SK-N-SH (cell line): ENCODE measurements at regions not wholly inside any gene's neighbourhood (a gene's known extent, or its start where the extent isn't known, plus 50 kb on each side); places are given as distances from the start of the nearest gene placed in this dataset.

Source experiments
- CTCF ChIP-seq: fragments of 200-600 bp; sonication (generic); IDR thresholded peaks from 2 replicates; pipeline ENCODE4 v1.6.1; 2017; ENCODE audit warnings: antibody characterized with exemption, mild to moderate bottlenecking, moderate library complexity
- EP300 ChIP-seq, 2 experiments: IDR thresholded peaks; 2 replicates each; pipeline versions ENCODE4 v1.4.0 to v1.6.1; 2012; ENCODE audit warnings: borderline replicate concordance in 1 of 2, low read depth in 1 of 2, low read length in 1 of 2
- EZH2phosphoT487 ChIP-seq: fragments of 200-600 bp; sonication (generic); IDR thresholded peaks from 2 replicates; pipeline ENCODE4 v1.6.1; 2017; ENCODE audit warnings: low read depth, mixed run types, mild to moderate bottlenecking, antibody characterized with exemption, moderate library complexity, borderline replicate concordance
- MXI1 ChIP-seq: IDR thresholded peaks from 2 replicates; pipeline ENCODE4 v1.6.1; 2012; ENCODE audit warnings: mild to moderate bottlenecking, low read depth, low read length, improper control_type of control experiment
- POLR2AphosphoS5 ChIP-seq: IDR thresholded peaks from 2 replicates; pipeline ENCODE4 v1.6.1; 2012; ENCODE audit warnings: low read depth, low read length
- RFX5 ChIP-seq: IDR thresholded peaks from 2 replicates; pipeline ENCODE4 v1.6.1; 2012; ENCODE audit warnings: mild to moderate bottlenecking, improper control_type of control experiment, low read length
- TAF1 ChIP-seq: IDR thresholded peaks from 2 replicates; pipeline ENCODE4 v1.6.1; 2012; ENCODE audit warnings: low read depth, mild to moderate bottlenecking, low read length, moderate library complexity, borderline replicate concordance

GRCh38 chr14:84575681-84576080, 954.3 kb upstream of the FLRT2 start:
- TF ChIP-seq CTCF, result no peak
- no peak for TF ChIP-seq EZH2phosphoT487
- TF ChIP-seq RFX5, result no peak
- TF ChIP-seq EP300 (IDR thresholded peaks at IDR 0.05; ENCODE audit: borderline replicate concordance in 1 of 2, low read depth in 1 of 2, low read length in 1 of 2), result no peak
- TF ChIP-seq POLR2AphosphoS5, result no peak
- no peak for TF ChIP-seq TAF1
- TF ChIP-seq MXI1, result no peak
